ENCODE measurements at regions not wholly inside any gene's neighbourhood (a gene's known extent, or its start where the extent isn't known, plus 50 kb on each side); places are given as distances from the start of the nearest gene placed in this dataset.

- Histone ChIP-seq H3K27ac (no peak overlapping the region), H3K4me1 (replicated peaks in 1 of 2) (peaks cover 11 to 15% of the 10 kb centered on the region in 2 donors), H3K4me3 (no peak overlapping the region)
- ATAC-seq (replicated peaks in 6 of 8): no peak
- in situ Hi-C loops (cut with MboI; ENCODE audit: low pct_unique_long_range_greater_than_20kb in 2 of 9, low sequenced_read_pairs in 9 of 9, unreplicated experiment in 9 of 9): loop anchor here in 1 of 9 experiments (25.0 kb wide), 1 partner anchor 261 kb away; no protein-coding TSS in a partner anchor
- WGBS, 10 experiments: 13 to 92% (median 83%) methylated on average over 2 to 7 of the region's 7 CpGs; no CpG with 5 or more reads in 1 of the 10 experiments
Measured at GRCh38 chr1:94323311-94324177, 86.2 kb upstream of the ARHGAP29 start.

- in situ Hi-C loops (cut with MboI; ENCODE audit: low pct_unique_long_range_greater_than_20kb in 2 of 9, low sequenced_read_pairs in 9 of 9, unreplicated experiment in 9 of 9): loop anchor here in 1 of 9 experiments (25.0 kb wide), 1 partner anchor 260 kb away; no protein-coding TSS in a partner anchor
- H3K27ac ChIP-seq: no peak overlapping the region
- H3K4me1 ChIP-seq (replicated peaks in 1 of 2): peaks cover 11 to 14% of the 10 kb centered on the region in 2 donors
- 23 to 80% (median 60%) methylated on average over 1 to 5 of the region's 5 CpGs; no CpG with 5 or more reads in 2 of the 10 experiments for WGBS, 10 experiments
- ATAC-seq (replicated peaks in 6 of 8): peak in 1 of 8 experiments; percentile 15
- no peak overlapping the region for H3K4me3 ChIP-seq
Measured at GRCh38 chr1:94322696-94323095, 85.3 kb upstream of the ARHGAP29 start.

GRCh38 chr1:94321662-94322061, 84.3 kb upstream of the ARHGAP29 start:
- ATAC-seq (replicated peaks in 6 of 8): peak in 2 of 8 experiments; percentile 76 to 89
- no peak overlapping the region for H3K27ac ChIP-seq
- in situ Hi-C loops (cut with MboI; ENCODE audit: low pct_unique_long_range_greater_than_20kb in 2 of 9, low sequenced_read_pairs in 9 of 9, unreplicated experiment in 9 of 9): loop anchor here in 1 of 9 experiments (25.0 kb wide), 1 partner anchor 259 kb away; no protein-coding TSS in a partner anchor
- no peak overlapping the region for H3K4me3 ChIP-seq
- WGBS, 10 experiments: 17 to 96% (median 84%) methylated on average over 1 to 3 of the region's 3 CpGs; no CpG with 5 or more reads in 1 of the 10 experiments
- peaks cover 5 to 6% of the 10 kb centered on the region in 2 donors for H3K4me1 ChIP-seq (replicated peaks in 1 of 2)

GRCh38 chr1:94319319-94320102, 82.1 kb upstream of the ARHGAP29 start:
- Histone ChIP-seq H3K4me1 (replicated peaks in 1 of 2) (peaks cover 5 to 6% of the 10 kb centered on the region in 2 donors), H3K4me3 (no peak overlapping the region), H3K27ac (no peak overlapping the region)
- in situ Hi-C loops (cut with MboI; ENCODE audit: low pct_unique_long_range_greater_than_20kb in 2 of 9, low sequenced_read_pairs in 9 of 9, unreplicated experiment in 9 of 9): loop anchor here in 1 of 9 experiments (25.0 kb wide), 1 partner anchor 257 kb away; no protein-coding TSS in a partner anchor
- 55 to 87% (median 65%) methylated on average over 2 to 8 of the region's 8 CpGs for WGBS, 10 experiments
- ATAC-seq (replicated peaks in 6 of 8): no peak

GRCh38 chr1:94318505-94319030, 81.2 kb upstream of the ARHGAP29 start:
- Histone ChIP-seq H3K4me1 (replicated peaks in 1 of 2) (peaks cover 5 to 6% of the 10 kb centered on the region in 2 donors), H3K4me3 (no peak overlapping the region), H3K27ac (no peak overlapping the region)
- in situ Hi-C loops (cut with MboI; ENCODE audit: low pct_unique_long_range_greater_than_20kb in 2 of 9, low sequenced_read_pairs in 9 of 9, unreplicated experiment in 9 of 9): loop anchor here in 1 of 9 experiments (25.0 kb wide), 1 partner anchor 256 kb away; no protein-coding TSS in a partner anchor
- 91 to 100% (median 95%) methylated on average over 3 to 6 of the region's 6 CpGs; no CpG with 5 or more reads in 4 of the 10 experiments for WGBS, 10 experiments
- no peak for ATAC-seq (replicated peaks in 6 of 8)

GRCh38 chr1:94317790-94318188, 80.4 kb upstream of the ARHGAP29 start:
- Histone ChIP-seq H3K4me3 (no peak overlapping the region), H3K27ac (no peak overlapping the region), H3K4me1 (replicated peaks in 1 of 2) (peaks cover 5 to 6% of the 10 kb centered on the region in 2 donors)
- no peak for ATAC-seq (replicated peaks in 6 of 8)
- WGBS, 10 experiments: 88 to 100% (median 100%) methylated on average over 1 of the region's 1 CpG; no CpG with 5 or more reads in 3 of the 10 experiments
- in situ Hi-C loops (cut with MboI; ENCODE audit: low pct_unique_long_range_greater_than_20kb in 2 of 9, low sequenced_read_pairs in 9 of 9, unreplicated experiment in 9 of 9): loop anchor here in 1 of 9 experiments (25.0 kb wide), 1 partner anchor 255 kb away; no protein-coding TSS in a partner anchor

- H3K27ac ChIP-seq: no peak overlapping the region
- no peak for ATAC-seq (replicated peaks in 6 of 8)
- in situ Hi-C loops (cut with MboI; ENCODE audit: low pct_unique_long_range_greater_than_20kb in 2 of 9, low sequenced_read_pairs in 9 of 9, unreplicated experiment in 9 of 9): loop anchor here in 1 of 9 experiments (25.0 kb wide), 1 partner anchor 255 kb away; no protein-coding TSS in a partner anchor
- H3K4me1 ChIP-seq (replicated peaks in 1 of 2): peaks cover 5 to 6% of the 10 kb centered on the region in 2 donors
- H3K4me3 ChIP-seq: no peak overlapping the region
- 55 to 97% (median 76%) methylated on average over 3 to 8 of the region's 8 CpGs for WGBS, 10 experiments
Measured at GRCh38 chr1:94316836-94317789, 79.7 kb upstream of the ARHGAP29 start.

- ATAC-seq (replicated peaks in 6 of 8): no peak
- in situ Hi-C loops (cut with MboI; ENCODE audit: low pct_unique_long_range_greater_than_20kb in 2 of 9, low sequenced_read_pairs in 9 of 9, unreplicated experiment in 9 of 9): loop anchor here in 1 of 9 experiments (25.0 kb wide), 1 partner anchor 254 kb away; no protein-coding TSS in a partner anchor
- H3K4me1 ChIP-seq (replicated peaks in 1 of 2): peaks cover 0 to 6% of the 10 kb centered on the region in 2 donors
- 0 to 80% (median 28%) methylated on average over 1 of the region's 1 CpG for WGBS, 10 experiments
- H3K27ac ChIP-seq: no peak overlapping the region
- no peak overlapping the region for H3K4me3 ChIP-seq
Measured at GRCh38 chr1:94316183-94316582, 78.8 kb upstream of the ARHGAP29 start.

GRCh38 chr1:94315552-94316116, 78.2 kb upstream of the ARHGAP29 start:
- Histone ChIP-seq H3K27ac (no peak overlapping the region), H3K4me3 (no peak overlapping the region), H3K4me1 (replicated peaks in 1 of 2) (peaks cover 0 to 6% of the 10 kb centered on the region in 2 donors)
- ATAC-seq (replicated peaks in 6 of 8): no peak
- WGBS, 10 experiments: 67 to 100% (median 95%) methylated on average over 1 of the region's 1 CpG; no CpG with 5 or more reads in 6 of the 10 experiments
- in situ Hi-C loops (cut with MboI; ENCODE audit: low pct_unique_long_range_greater_than_20kb in 2 of 9, low sequenced_read_pairs in 9 of 9, unreplicated experiment in 9 of 9): loop anchor here in 1 of 9 experiments (25.0 kb wide), 1 partner anchor 253 kb away; no protein-coding TSS in a partner anchor

GRCh38 chr1:94314222-94314858, 77.0 kb upstream of the ARHGAP29 start:
- Histone ChIP-seq H3K27ac (no peak overlapping the region), H3K4me1 (replicated peaks in 1 of 2) (no peaks in the 10 kb centered on the region), H3K4me3 (no peak overlapping the region)
- in situ Hi-C loops (cut with MboI; ENCODE audit: low pct_unique_long_range_greater_than_20kb in 2 of 9, low sequenced_read_pairs in 9 of 9, unreplicated experiment in 9 of 9): loop anchor here in 1 of 9 experiments (25.0 kb wide), 1 partner anchor 252 kb away; no protein-coding TSS in a partner anchor
- no peak for ATAC-seq (replicated peaks in 6 of 8)
- WGBS, 10 experiments: 67 to 89% (median 81%) methylated on average over 1 to 2 of the region's 2 CpGs; no CpG with 5 or more reads in 6 of the 10 experiments
